K562 (cell line): ENCODE measurements at regions not wholly inside any gene's neighbourhood (a gene's known extent, or its start where the extent isn't known, plus 50 kb on each side); places are given as distances from the start of the nearest gene placed in this dataset.

Experiments
- BCOR ChIP-seq: fragments of 450-650 bp; IDR thresholded peaks from 2 replicates; pipeline ENCODE4 v1.6.1; 2016
- CEBPZ ChIP-seq: fragments of 150-350 bp; IDR thresholded peaks from 2 replicates; pipeline ENCODE4 v1.6.1; 2014; ENCODE audit warnings: low read depth, mild to moderate bottlenecking, low read length, borderline replicate concordance
- HCFC1 ChIP-seq: IDR thresholded peaks from 2 replicates; pipeline ENCODE4 v1.6.1; 2012; ENCODE audit warnings: low read depth, low read length, improper control_type of control experiment
- HDAC1 ChIP-seq, 2 experiments: fragments of 450-650 bp; IDR thresholded peaks; 2 replicates each; pipeline ENCODE4 v1.6.1; 2016 to 2017; ENCODE audit warnings: inconsistent platforms in 1 of 2, mild to moderate bottlenecking in 1 of 2, moderate library complexity in 1 of 2
- HDAC3 ChIP-seq: fragments of 450-650 bp; IDR thresholded peaks from 2 replicates; pipeline ENCODE4 v1.6.1; 2018; ENCODE audit warnings: borderline replicate concordance, mild to moderate bottlenecking, moderate library complexity; ENCODE audit not compliant: partially characterized antibody
- SLC30A9 ChIP-seq: fragments of 250-450 bp; sonication (Bioruptor Pico); IDR thresholded peaks from 2 replicates; pipeline ENCODE4 v1.8.0; 2022; ENCODE audit warnings: mild to moderate bottlenecking, moderate library complexity
- TCFL5 ChIP-seq: fragments of 250-450 bp; sonication (Bioruptor Pico); conservative IDR thresholded peaks from 2 replicates; pipeline ENCODE4 v1.6.1; 2021; ENCODE audit warnings: mild to moderate bottlenecking, moderate library complexity, matching md5 sums
- ZNF224 ChIP-seq: sonication (generic); formaldehyde crosslinking; IDR thresholded peaks from 2 replicates; pipeline ENCODE4 v1.8.0; 2022; ENCODE audit warnings: mild to moderate bottlenecking, missing genetic modification reagents
- TF ChIP-seq, protein P1 (sequence below): sonication (generic); formaldehyde crosslinking; IDR thresholded peaks from 2 replicates; pipeline ENCODE4 v1.8.1; 2023; ENCODE audit warnings: mild to moderate bottlenecking, missing genetic modification reagents, moderate library complexity
- TF ChIP-seq, protein P2 (sequence below), 2 experiments: fragments of 450-650 bp in 1 of 2; sonication (generic) in 1 of 2; formaldehyde crosslinking in 1 of 2; IDR thresholded peaks; 2 replicates each; pipeline versions ENCODE4 v1.7.1 to v1.9.0; 2016 to 2022; ENCODE audit warnings: inconsistent platforms in 1 of 2, mild to moderate bottlenecking in 1 of 2, missing genetic modification reagents in 1 of 2
- TF ChIP-seq, protein P3 (sequence below): fragments of 200-800 bp; sonication (Bioruptor generic); IDR thresholded peaks from 2 replicates; pipeline ENCODE4 v1.6.1; 2017; ENCODE audit warnings: missing genetic modification characterization, missing compliant biosample characterization

GRCh38 chr12:42761086-42761485 is 171.5 kb upstream of the PRICKLE1 start (continued):
- TF ChIP-seq, protein P1, sequence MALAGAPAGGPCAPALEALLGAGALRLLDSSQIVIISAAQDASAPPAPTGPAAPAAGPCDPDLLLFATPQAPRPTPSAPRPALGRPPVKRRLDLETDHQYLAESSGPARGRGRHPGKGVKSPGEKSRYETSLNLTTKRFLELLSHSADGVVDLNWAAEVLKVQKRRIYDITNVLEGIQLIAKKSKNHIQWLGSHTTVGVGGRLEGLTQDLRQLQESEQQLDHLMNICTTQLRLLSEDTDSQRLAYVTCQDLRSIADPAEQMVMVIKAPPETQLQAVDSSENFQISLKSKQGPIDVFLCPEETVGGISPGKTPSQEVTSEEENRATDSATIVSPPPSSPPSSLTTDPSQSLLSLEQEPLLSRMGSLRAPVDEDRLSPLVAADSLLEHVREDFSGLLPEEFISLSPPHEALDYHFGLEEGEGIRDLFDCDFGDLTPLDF (CRISPR knock-in tag), result no peak
- TF ChIP-seq SLC30A9 (CRISPR knock-in tag), result no peak
- TF ChIP-seq ZNF224 (CRISPR knock-in tag), result no peak
- TF ChIP-seq HCFC1, result no peak
- no peak for TF ChIP-seq TCFL5 (CRISPR knock-in tag)
- TF ChIP-seq, protein P2, sequence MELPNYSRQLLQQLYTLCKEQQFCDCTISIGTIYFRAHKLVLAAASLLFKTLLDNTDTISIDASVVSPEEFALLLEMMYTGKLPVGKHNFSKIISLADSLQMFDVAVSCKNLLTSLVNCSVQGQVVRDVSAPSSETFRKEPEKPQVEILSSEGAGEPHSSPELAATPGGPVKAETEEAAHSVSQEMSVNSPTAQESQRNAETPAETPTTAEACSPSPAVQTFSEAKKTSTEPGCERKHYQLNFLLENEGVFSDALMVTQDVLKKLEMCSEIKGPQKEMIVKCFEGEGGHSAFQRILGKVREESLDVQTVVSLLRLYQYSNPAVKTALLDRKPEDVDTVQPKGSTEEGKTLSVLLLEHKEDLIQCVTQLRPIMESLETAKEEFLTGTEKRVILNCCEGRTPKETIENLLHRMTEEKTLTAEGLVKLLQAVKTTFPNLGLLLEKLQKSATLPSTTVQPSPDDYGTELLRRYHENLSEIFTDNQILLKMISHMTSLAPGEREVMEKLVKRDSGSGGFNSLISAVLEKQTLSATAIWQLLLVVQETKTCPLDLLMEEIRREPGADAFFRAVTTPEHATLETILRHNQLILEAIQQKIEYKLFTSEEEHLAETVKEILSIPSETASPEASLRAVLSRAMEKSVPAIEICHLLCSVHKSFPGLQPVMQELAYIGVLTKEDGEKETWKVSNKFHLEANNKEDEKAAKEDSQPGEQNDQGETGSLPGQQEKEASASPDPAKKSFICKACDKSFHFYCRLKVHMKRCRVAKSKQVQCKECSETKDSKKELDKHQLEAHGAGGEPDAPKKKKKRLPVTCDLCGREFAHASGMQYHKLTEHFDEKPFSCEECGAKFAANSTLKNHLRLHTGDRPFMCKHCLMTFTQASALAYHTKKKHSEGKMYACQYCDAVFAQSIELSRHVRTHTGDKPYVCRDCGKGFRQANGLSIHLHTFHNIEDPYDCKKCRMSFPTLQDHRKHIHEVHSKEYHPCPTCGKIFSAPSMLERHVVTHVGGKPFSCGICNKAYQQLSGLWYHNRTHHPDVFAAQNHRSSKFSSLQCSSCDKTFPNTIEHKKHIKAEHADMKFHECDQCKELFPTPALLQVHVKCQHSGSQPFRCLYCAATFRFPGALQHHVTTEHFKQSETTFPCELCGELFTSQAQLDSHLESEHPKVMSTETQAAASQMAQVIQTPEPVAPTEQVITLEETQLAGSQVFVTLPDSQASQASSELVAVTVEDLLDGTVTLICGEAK (IDR thresholded peaks at IDR 0.05), result no peak
- TF ChIP-seq, protein P2 (CRISPR knock-in tag; IDR thresholded peaks at IDR 0.05), result no peak
- TF ChIP-seq, protein P3, sequence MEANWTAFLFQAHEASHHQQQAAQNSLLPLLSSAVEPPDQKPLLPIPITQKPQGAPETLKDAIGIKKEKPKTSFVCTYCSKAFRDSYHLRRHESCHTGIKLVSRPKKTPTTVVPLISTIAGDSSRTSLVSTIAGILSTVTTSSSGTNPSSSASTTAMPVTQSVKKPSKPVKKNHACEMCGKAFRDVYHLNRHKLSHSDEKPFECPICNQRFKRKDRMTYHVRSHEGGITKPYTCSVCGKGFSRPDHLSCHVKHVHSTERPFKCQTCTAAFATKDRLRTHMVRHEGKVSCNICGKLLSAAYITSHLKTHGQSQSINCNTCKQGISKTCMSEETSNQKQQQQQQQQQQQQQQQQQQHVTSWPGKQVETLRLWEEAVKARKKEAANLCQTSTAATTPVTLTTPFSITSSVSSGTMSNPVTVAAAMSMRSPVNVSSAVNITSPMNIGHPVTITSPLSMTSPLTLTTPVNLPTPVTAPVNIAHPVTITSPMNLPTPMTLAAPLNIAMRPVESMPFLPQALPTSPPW, result no peak
- no peak for TF ChIP-seq HDAC3
- TF ChIP-seq BCOR, result no peak
- no peak for TF ChIP-seq HDAC1 (IDR thresholded peaks at IDR 0.05)
- no peak for TF ChIP-seq CEBPZ
- TF ChIP-seq, all 486 proteins: peak for 0
